SW 1271 (cell line): ENCODE measurements at regions not wholly inside any gene's neighbourhood (a gene's known extent, or its start where the extent isn't known, plus 50 kb on each side); places are given as distances from the start of the nearest gene placed in this dataset.
"Not testable (repeated sequence)": the region's sequence is repeated elsewhere in the genome, so short reads cannot be mapped to it uniquely, and the experiment has no call there.

Experiments
- DNase-seq, 2 experiments: peaks; one replicate each; lab custom pipeline; 2025; lab: John Stamatoyannopoulos, UW

GRCh38 chrX:40530509-40530908, 50.3 kb upstream of the ATP6AP2 start:
- no peak for DNase-seq

GRCh38 chrX:40527543-40527942, 53.2 kb upstream of the ATP6AP2 start:
- no peak for DNase-seq

DNA sequence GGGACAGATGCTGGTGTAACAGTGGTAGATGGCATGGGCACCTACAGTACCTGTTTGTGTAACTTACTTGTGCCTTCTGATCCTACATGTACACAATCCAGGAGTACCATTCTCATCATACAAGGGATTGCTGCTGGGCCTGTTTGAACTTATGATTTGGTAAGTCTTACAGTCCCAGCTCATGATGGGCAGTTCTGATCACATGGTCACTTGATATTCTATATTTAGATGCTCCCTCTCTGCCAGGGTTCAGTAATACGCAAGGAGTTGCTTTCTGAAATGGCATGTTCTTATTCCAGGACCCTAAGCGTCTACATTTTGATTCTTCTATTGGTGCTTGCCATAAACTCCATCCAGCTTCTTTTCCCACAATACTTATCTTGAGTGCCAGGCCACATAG, 54.4 kb upstream of the ATP6AP2 start:
- no peak for DNase-seq

GRCh38 chrX:40525901-40526300, 54.9 kb upstream of the ATP6AP2 start:
- not testable (repeated sequence) for DNase-seq

- no peak for DNase-seq
Measured at GRCh38 chrX:40524423-40524822, 56.3 kb upstream of the ATP6AP2 start.

- DNase-seq: no peak
Measured at GRCh38 chrX:40523852-40524251, 56.9 kb upstream of the ATP6AP2 start.

- no peak for DNase-seq
Measured at GRCh38 chrX:40521868-40522450, 58.8 kb upstream of the ATP6AP2 start.

GRCh38 chrX:40514376-40514775, 66.4 kb upstream of the ATP6AP2 start:
- no peak for DNase-seq

- DNase-seq: no peak
Measured at GRCh38 chrX:40513835-40514234, 66.9 kb upstream of the ATP6AP2 start.

DNA sequence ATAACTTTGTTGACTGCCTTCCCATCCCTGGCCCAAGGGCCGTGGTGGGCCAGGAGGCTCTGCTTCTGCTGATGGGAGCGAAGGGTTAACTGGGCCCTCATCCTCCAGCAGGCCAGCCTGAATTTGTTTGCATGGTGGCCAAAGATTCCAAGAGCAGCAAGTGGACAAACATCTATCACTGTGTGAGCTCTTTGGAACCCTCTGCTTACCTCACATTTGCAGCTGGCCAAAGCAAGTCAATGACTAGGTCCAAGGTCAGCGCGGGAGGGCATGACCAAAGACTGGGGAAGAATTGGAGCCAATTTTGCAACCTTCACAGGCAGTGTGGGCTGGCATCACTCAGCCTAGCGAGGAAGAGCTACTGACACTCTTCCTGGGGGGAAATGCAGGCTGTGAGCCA, 67.8 kb upstream of the ATP6AP2 start:
- no peak for DNase-seq

GRCh38 chrX:40511258-40511657, 69.5 kb upstream of the ATP6AP2 start:
- DNase-seq: no peak

DNA sequence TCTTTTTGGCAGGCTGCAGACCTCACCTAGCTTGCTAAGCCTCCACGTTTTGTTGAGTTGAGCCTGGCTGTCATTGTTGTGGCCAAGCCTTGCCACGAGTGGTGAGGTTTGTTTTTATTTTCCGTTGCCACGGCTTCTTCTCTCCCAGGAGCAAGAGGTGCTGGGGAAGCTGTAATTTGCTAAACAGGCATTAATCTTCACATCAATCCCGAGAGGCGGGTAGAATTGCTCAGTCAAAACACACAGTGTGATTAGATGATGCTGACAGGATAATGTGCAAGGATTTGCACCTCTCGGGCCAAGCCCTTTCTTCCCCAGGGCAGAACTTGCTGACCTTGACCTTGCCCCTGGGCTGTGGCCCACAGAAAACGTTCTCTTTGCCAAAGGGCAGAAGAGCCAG, 72.2 kb upstream of the ATP6AP2 start:
- no peak for DNase-seq

GRCh38 chrX:40506201-40506985, 74.4 kb upstream of the ATP6AP2 start:
- no peak for DNase-seq

GRCh38 chrX:40504801-40505605, 75.8 kb upstream of the ATP6AP2 start:
- no peak for DNase-seq

GRCh38 chrX:40503094-40503493, 77.7 kb upstream of the ATP6AP2 start:
- no peak for DNase-seq

GRCh38 chrX:40502688-40503087, 78.1 kb upstream of the ATP6AP2 start:
- DNase-seq: no peak

DNA sequence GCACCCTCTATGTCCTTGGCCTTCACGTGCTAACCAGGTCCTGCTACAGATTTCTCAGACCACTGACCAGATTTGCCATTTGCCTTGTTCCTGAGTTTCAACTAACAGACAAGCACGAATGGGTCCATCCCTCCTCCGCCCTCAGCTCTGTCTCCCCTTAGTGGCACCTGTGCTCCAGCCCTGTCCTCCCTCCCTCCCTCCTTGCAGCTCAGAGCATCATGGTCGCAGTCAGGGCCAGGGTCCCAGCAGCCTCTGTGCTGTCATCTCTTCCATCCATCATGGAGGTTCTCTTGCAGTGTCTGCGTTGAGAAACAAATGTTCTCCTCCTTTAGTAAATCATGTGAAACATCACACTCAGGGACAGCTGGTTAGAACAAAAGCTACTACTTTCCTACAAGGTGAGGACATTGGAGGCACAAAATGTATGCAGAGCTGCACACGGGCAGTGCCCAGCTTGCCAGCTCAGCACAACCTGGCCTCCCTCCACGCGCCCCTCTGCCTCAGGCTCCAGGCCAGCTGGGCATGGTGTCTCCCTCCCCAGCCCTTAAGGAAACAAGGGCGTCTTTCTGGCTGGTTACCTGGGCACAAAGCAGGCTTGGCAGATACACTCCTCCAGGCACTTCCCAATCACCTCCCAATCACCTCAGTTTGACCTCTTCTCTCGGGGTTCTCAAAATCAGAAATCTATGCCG, 79.5 kb upstream of the ATP6AP2 start:
- DNase-seq: no peak

GRCh38 chrX:40496728-40497127, 84.0 kb upstream of the ATP6AP2 start:
- no peak for DNase-seq

DNA sequence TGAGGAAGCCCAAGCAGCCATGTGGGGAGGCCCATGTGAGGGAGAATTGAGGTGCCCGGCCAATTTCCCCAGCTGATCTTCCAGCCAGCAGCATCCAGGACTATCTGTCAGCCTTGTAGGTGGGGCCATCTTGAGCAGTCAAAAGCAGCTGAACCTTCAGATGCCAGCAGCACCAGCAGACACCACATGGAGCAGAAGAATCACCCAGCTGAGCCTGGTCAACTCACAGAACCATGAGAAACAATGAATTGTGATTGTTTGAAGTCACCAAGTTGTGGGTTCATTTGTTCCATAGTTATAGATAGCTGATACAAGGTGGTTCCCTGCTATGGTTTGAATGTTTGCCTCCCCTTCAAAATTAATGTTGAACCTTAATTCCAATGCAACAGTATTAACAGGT, 85.1 kb upstream of the ATP6AP2 start:
- DNase-seq: no peak

- DNase-seq: no peak
Measured at GRCh38 chrX:40494005-40494404, 86.8 kb upstream of the ATP6AP2 start.

DNA sequence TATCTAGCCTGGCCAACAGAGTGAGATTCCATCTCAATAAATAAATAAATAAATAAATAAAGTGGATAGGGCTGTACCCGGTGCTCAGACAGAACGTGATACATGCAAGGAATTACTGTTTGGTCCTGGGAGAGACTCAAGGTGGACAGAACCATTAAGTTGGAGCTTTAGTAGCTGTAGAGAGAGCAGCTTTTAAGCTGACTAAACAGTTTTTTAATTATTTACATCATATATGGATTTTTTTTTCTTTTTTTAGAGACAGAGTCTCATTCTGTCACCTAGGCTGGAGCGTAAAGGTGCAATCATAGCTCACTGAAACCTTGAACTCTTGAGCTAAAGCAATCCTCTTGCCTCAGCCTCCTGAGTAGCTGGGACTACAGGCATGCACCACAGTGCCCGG, 92.5 kb upstream of the ATP6AP2 start:
- no peak for DNase-seq

GRCh38 chrX:40485973-40486372, 94.8 kb upstream of the ATP6AP2 start:
- no peak for DNase-seq
